OCI-LY3 (cell line): ENCODE measurements at regions not wholly inside any gene's neighbourhood (a gene's known extent, or its start where the extent isn't known, plus 50 kb on each side); places are given as distances from the start of the nearest gene placed in this dataset.

ENCODE experiments used
- H2AFZ ChIP-seq: fragments of 200-600, 300-600 bp; shearing (Covaris generic); 2 replicates; pipeline ENCODE4 v1.6.0; 2014; ENCODE audit warnings: antibody characterized with exemption, low read depth, low read length
- H3K27ac ChIP-seq: fragments of 200-600, 300-600 bp; sonication (generic); 2 replicates; pipeline ENCODE4 v1.5.1; 2014; ENCODE audit warnings: mild to moderate bottlenecking, low read length, moderate library complexity, mixed read lengths
- H3K27me3 ChIP-seq: fragments of 200-600, 300-600 bp; sonication (generic); 2 replicates; pipeline ENCODE4 v1.6.1; 2014; ENCODE audit warnings: low read depth, low read length, mixed read lengths
- H3K36me3 ChIP-seq: fragments of 200-600, 300-600 bp; sonication (generic); replicated peaks from 2 replicates; pipeline ENCODE3; 2014; ENCODE audit warnings: low read depth, low read length, mixed read lengths
- H3K4me1 ChIP-seq: fragments of 300-600, 200-600 bp; sonication (generic); 2 replicates; pipeline ENCODE4 v1.6.1; 2014; ENCODE audit warnings: low read length, mixed read lengths
- H3K4me2 ChIP-seq: fragments of 200-600, 300-600 bp; sonication (generic); 2 replicates; pipeline ENCODE4 v1.6.1; 2014; ENCODE audit warnings: low read length, mixed read lengths
- H3K4me3 ChIP-seq: fragments of 300-600, 200-600 bp; sonication (generic); 2 replicates; pipeline ENCODE4 v1.5.1; 2014; ENCODE audit warnings: antibody characterized with exemption, mild to moderate bottlenecking, low read length, moderate library complexity
- H3K79me2 ChIP-seq: fragments of 300-600, 200-600 bp; shearing (Covaris generic); 2 replicates; pipeline ENCODE4 v1.6.1; 2014; ENCODE audit warnings: mild to moderate bottlenecking, low read length, mixed read lengths
- H3K9ac ChIP-seq: fragments of 300-600, 200-600 bp; shearing (Covaris generic); 2 replicates; pipeline ENCODE4 v1.6.0; 2014; ENCODE audit warnings: mild to moderate bottlenecking, low read length, moderate library complexity
- H3K9me3 ChIP-seq: fragments of 200-600, 300-600 bp; shearing (Covaris generic); 2 replicates; pipeline ENCODE4 v1.6.1; 2014; ENCODE audit warnings: low read length, mixed read lengths; ENCODE audit not compliant: insufficient read depth
- H4K20me1 ChIP-seq: fragments of 200-600, 300-600 bp; sonication (generic); 2 replicates; pipeline ENCODE4 v1.6.1; 2016; ENCODE audit warnings: low read length, mixed read lengths; ENCODE audit not compliant: insufficient read depth
- CTCF ChIP-seq: fragments of 200-600, 300-600 bp; sonication (generic); IDR thresholded peaks from 2 replicates; pipeline ENCODE4 v1.5.1; 2014; ENCODE audit warnings: antibody characterized with exemption, low read length, low read depth
- EZH2phosphoT487 ChIP-seq: fragments of 200-600 bp; shearing (Covaris generic); IDR thresholded peaks from 2 replicates; pipeline ENCODE4 v1.6.1; 2018; ENCODE audit warnings: antibody characterized with exemption, mixed run types, low read depth

GRCh38 chr4:123941306-123941705 is 544.7 kb downstream of the SPRY1 start:
- H3K4me1 ChIP-seq, result no peaks in the 10 kb centered on the region
- no peaks in the 10 kb centered on the region for H3K27me3 ChIP-seq
- H3K4me2 ChIP-seq, result no peak overlapping the region
- H3K36me3 ChIP-seq, result no peaks in the 10 kb centered on the region
- no peaks in the 10 kb centered on the region for H4K20me1 ChIP-seq
- no peak overlapping the region for H3K4me3 ChIP-seq
- no peak for TF ChIP-seq EZH2phosphoT487
- no peaks in the 10 kb centered on the region for H3K9me3 ChIP-seq
- no peak overlapping the region for H3K9ac ChIP-seq
- H3K79me2 ChIP-seq, result no peaks in the 10 kb centered on the region
- no peak overlapping the region for H2AFZ ChIP-seq
- H3K27ac ChIP-seq, result no peak overlapping the region

GRCh38 chr4:123943976-123944375 is 547.4 kb downstream of the SPRY1 start:
- H3K36me3 ChIP-seq, result no peaks in the 10 kb centered on the region
- H3K9ac ChIP-seq, result no peak overlapping the region
- no peaks in the 10 kb centered on the region for H4K20me1 ChIP-seq
- H2AFZ ChIP-seq, result no peak overlapping the region
- TF ChIP-seq CTCF, result no peak
- TF ChIP-seq EZH2phosphoT487, result no peak
- H3K4me1 ChIP-seq, result no peaks in the 10 kb centered on the region
- H3K27ac ChIP-seq, result no peak overlapping the region
- H3K9me3 ChIP-seq, result no peaks in the 10 kb centered on the region
- no peak overlapping the region for H3K4me3 ChIP-seq
- no peaks in the 10 kb centered on the region for H3K27me3 ChIP-seq
- no peaks in the 10 kb centered on the region for H3K79me2 ChIP-seq
- H3K4me2 ChIP-seq, result no peak overlapping the region

GRCh38 chr4:123945301-123945700 is 548.7 kb downstream of the SPRY1 start:
- Histone ChIP-seq H3K27ac (no peak overlapping the region), H2AFZ (no peak overlapping the region), H4K20me1 (no peaks in the 10 kb centered on the region), H3K4me1 (no peaks in the 10 kb centered on the region), H3K4me3 (no peak overlapping the region), H3K9me3 (no peaks in the 10 kb centered on the region), H3K9ac (no peak overlapping the region), H3K4me2 (no peak overlapping the region), H3K36me3 (no peaks in the 10 kb centered on the region), H3K27me3 (no peaks in the 10 kb centered on the region), H3K79me2 (no peaks in the 10 kb centered on the region)
- TF ChIP-seq EZH2phosphoT487 (no peak), CTCF (no peak)

GRCh38 chr4:123950530-123950929 is 553.9 kb downstream of the SPRY1 start:
- H4K20me1 ChIP-seq, result no peaks in the 10 kb centered on the region
- no peak overlapping the region for H3K4me3 ChIP-seq
- H3K4me2 ChIP-seq, result no peak overlapping the region
- no peaks in the 10 kb centered on the region for H3K79me2 ChIP-seq
- H3K36me3 ChIP-seq, result no peaks in the 10 kb centered on the region
- no peaks in the 10 kb centered on the region for H3K4me1 ChIP-seq
- no peak overlapping the region for H3K27ac ChIP-seq
- no peak overlapping the region for H2AFZ ChIP-seq
- H3K9me3 ChIP-seq, result no peaks in the 10 kb centered on the region
- no peak overlapping the region for H3K9ac ChIP-seq
- no peaks in the 10 kb centered on the region for H3K27me3 ChIP-seq
- TF ChIP-seq EZH2phosphoT487, result no peak
- TF ChIP-seq CTCF, result no peak
